ENCODE measurements at regions not wholly inside any gene's neighbourhood (a gene's known extent, or its start where the extent isn't known, plus 50 kb on each side); places are given as distances from the start of the nearest gene placed in this dataset.

- DNase-seq (ENCODE audit: low read depth), result no peak
Measured at GRCh38 chr11:19368726-19369375, 128.1 kb upstream of the E2F8 start.

DNA sequence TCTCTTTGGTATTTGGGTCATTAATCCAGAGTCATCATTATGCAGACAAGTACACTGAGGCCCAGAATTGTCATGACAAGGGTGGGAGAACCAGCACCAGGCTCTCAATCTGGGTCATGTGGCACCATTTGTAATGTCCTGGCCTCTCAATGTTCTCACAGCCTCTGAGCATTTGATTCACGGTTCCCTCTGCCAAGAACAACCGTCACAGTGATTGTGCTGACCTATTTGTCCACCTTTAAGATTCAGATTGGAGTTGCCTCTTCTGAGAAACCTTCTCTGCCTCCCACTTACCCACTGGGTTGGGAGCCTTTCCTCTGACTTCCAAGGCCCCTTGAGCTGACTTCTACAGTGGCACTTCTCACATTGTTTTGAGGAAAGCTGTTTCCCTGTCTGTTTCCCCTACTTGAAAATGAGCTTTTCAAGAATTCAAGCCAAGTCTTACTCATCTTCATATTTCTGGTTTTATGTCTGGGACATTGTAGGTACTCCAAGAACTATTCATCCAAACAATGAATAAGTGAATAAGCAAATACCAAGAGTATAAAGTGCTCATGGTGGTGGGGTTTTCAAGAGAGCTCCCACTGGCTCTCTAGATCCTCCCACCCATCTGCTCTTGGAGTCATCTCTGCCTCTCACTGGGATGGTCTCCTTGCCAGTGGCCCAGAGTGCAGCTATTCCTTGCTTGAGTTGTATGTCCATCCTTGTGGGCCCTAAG is 126.4 kb upstream of the E2F8 start:
- no peak for DNase-seq (ENCODE audit: low read depth)

GRCh38 chr11:19365743-19366410 is 125.1 kb upstream of the E2F8 start:
- no peak for DNase-seq (ENCODE audit: low read depth)

DNA sequence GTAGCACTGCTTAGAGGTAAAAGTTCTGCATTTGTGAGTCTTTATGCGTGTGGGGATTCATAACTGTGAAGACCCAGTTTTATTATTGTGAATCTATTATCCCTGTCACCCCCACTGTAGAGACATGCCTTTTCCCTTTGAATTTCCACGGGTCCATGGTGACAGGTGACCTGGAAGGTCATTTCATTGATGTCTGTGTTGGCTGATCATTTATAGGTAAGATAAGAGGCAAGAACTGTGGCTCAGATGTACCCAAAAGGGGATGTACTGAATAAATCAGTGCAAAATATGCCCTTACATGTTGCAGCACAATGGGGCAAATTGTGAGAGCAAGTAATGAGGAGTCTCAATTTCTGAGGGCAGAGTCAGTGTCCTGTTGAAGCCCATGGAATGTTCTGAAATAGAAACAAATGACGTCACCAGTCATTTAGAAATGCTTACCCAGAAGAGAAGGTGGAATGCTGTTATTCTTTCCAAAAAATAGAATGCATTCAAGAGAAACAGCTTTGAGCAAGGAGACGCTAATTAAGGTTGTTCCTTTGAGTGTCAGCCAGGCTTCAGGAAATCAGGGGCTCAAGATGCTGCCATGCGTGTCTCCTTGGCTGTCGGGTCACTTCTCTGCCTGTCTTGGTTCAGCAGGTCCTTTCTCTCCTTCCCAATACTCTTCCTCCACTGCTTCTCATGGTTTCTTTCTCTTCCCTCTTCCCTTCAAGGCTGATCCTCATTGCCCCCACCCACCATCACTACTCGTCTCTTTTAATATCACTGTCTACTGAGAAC is 118.7 kb upstream of the E2F8 start:
- DNase-seq (ENCODE audit: low read depth), result no peak

DNA sequence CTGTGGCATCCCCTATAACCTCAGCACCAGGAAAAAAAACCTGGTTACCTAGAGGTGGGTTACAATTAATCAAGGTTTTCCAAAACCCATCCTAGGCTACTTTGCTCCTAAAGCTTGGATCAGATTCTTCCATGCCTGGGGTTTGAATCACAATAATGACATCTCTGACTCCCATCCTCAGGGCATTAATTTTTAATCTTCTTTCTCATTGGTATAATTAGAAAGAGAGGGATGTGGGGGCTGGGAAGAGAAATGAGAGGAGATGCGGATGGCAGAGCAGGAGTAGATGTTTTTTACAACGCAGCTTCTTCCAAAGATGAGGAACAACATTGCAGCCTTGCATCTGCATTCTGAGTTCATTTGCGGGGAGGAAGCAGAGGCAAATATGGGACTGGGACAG is 117.2 kb upstream of the E2F8 start:
- no peak for DNase-seq (ENCODE audit: low read depth)

DNA sequence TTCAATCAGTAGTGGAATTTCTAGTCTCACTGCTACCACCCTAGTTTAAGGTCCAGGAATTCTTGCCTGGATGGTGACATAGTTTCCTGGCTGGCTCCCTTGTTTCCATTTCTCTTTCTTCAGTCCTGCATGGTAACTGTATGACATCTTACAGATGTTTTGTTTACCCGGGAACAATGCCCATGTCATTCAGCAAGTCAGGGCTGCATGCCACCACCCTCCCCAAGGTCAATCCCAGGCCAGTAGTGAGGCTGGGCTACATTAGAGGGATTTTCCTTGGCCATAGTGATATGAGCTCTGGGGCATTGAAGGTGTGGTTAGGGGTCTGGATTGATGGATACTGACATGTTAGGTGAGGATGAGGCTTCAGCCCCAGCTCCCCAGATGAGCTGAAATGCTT is 114.9 kb upstream of the E2F8 start:
- DNase-seq (ENCODE audit: low read depth), result no peak

DNA sequence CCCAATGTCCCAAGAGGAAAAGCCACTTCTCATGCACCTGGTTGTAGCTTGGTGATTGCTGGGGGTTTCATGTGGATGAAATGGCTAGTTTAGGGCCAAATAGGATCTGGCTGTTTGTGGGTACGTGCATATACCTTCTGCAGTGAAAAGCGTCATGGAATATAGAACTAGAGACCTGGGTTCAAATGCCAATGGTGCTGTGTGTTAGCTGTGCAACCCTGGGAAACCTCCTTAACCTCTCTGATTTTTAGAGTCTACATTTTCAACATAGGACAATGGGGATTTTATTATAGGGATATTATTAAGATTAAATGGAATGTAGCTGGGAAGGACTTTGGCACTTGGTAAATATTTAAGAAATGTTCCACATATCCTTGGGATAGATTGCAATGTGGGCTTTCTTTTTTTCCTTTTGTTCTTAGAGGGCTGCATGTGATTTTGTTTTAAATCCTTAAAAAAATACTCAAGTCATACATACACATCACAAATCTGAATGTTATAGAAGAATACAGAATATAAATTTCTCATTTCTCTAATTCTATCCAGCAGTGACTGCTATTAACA is 112.6 kb upstream of the E2F8 start:
- DNase-seq (ENCODE audit: low read depth), result no peak

DNA sequence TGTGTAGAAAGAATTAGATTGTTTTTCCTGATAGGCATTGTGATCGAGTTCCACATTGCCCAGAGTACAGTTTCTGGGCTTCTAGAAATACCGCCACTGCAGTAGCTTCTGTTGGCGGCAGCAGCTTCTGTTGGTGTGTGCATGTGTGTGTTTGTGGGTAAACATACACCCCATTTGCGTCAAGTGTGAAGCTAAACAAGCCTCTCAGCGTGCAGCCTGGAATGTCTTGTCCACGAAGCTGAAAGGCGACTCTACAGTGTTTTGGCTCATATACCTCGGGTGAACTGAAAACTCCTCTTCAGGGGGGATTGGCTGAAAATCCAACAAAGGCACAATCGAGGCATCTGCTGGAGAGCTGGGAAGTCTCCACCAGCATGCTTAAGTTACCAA is 112.0 kb upstream of the E2F8 start:
- DNase-seq (ENCODE audit: low read depth), result no peak

DNA sequence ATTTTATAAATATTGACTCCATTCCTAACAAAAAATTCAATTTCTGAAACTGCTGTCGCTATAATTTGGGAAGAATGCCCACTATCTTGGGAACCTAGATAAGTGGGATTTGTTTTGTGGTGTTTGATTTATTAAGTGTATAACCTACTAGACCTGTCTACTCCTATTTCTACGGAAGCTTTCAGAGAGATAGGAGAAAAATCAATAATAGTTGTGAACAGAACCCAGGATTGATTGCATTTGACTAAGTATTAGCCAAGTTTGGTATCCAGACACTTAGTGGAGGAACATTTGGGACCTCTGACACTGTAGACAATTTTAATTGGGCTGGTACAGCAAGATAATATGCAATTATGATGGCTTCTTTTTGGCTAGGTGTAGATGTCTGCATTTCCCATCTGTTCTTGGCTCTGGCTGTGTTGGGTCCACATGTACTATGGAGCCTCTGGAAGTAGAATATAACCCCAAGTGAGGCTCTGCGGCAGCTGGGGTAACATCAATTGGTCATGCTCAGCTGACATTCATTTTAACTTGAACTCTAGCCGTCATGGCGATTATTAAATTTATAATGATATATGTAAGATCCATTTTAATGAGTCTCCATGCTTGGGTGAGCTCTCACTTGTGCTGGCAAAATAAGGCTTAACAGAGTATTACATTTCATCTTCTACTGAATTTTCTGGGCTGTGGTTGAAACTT is 111.5 kb upstream of the E2F8 start:
- DNase-seq (ENCODE audit: low read depth), result no peak

DNA sequence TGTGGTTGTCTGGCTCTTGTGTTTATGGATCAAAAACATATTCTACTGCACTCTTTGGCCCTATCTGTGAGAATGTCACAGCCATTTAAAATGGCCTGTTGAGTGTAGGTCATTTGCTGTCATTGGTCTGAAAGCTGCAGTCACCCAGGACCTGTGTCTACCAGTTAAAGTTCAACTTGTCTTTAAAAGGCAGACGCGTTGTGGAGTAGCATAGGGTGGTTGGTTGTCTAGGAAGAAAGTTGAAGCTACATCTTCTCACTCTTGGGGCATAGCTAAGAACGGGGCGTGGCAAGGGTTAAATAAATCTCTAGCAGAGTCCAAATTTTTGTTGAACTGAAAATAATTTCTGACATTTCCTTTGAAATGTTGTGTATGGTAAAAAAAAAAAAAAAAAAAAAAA is 110.7 kb upstream of the E2F8 start:
- DNase-seq (ENCODE audit: low read depth), result no peak

- no peak for DNase-seq (ENCODE audit: low read depth)
Measured at GRCh38 chr11:19350160-19350559, 109.4 kb upstream of the E2F8 start.

GRCh38 chr11:19349340-19350025 is 108.7 kb upstream of the E2F8 start:
- no peak for DNase-seq (ENCODE audit: low read depth)

DNA sequence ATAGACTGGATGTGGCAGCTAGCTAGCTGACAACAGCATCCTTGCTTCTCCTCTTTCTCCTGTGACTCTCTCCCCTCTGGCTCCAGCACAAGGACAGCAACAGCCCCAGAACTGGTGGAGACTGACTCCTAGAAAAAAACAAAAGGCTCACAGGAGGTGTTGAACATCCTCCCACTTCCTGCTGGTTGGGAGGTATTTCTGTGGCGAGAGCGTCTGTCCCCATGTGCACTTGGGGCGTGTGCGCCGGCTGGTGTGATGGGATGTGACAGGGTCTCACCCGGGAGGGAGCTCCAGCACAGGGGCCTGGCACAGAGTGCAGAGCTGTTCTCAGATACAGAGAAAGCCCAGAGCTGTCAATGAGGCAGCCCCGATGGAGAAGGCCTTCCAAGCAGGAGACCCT is 107.2 kb upstream of the E2F8 start:
- no peak for DNase-seq (ENCODE audit: low read depth)

- DNase-seq (ENCODE audit: low read depth), result no peak
Measured at GRCh38 chr11:19345848-19346681, 105.3 kb upstream of the E2F8 start.

DNA sequence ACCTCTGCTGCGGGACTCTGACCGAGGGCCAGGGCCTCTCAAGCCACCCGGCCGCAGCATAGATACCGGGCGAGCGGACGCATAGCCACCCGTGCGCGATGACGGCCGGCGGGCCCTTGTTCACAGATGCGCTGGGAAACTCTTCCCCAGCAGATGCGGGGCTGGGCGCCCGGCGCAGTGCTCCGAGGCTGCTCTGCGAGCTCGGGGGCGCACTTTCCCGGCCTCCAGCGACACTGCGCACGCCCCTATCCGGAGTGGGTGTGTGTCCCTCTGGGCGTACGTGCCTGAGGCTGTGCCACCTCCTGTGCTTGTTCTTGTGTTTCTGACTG is 104.7 kb upstream of the E2F8 start:
- no peak for DNase-seq (ENCODE audit: low read depth)

DNA sequence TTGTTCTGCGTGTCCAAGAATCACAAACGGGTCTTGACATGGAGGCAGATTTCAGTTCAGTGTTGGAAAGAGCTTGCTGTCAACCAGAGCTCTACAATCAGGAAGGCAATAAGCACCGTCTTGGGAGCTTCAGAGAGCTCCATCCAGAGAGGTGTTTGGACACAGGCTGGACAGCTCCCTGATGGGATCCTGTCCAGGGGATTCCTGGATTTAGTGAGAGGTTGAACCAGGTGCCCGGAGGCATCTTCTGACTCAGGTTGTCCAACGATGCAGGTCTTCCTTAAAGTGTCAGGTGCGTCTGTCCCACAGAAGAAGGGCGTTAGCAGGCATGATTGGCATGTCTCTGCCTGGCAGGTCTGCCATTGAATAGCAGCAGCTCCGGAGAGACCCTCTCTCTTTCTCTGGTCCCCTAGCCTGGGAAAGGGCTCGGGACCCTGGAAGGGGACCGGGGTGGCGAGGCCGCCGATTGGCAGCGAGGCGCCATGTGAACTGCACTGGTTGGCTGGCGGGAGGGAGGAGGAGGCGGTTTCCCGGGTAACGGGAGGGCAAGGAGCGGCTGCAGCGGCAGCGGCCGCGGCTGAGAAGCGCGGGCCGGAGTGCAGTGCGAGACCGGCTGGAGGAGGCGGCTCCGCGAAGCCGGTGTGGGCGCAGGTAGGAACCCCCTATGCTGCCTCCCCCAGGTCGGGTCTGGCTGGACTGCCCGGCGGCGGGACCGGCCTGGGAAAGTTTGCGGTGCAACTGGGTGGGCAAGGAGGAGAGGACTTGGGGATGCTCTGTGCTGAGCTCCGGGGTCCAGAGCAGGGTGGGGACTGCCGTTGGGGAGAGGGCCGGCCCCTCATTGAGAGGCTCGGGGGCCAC is 104.1 kb upstream of the E2F8 start:
- no peak for DNase-seq (ENCODE audit: low read depth)

DNA sequence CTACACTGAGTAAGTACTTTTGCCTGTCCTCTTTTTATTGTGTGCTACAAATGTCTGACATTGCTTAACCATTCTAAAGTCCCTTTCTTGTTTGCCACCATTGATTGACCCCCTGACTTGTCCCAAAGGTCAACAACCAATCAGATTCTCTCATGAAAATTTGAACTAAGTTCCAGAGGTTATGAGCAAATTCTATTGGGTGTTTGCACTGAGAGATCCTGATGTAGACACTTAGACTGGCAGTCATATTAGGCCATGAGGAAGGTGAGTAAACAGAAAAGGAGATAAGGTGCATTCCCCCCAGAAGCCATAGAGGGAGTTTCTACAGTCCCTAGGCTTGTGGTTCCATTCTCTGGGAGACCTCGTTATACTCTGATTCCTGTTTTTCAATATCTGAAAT is 101.3 kb upstream of the E2F8 start:
- no peak for DNase-seq (ENCODE audit: low read depth)

GRCh38 chr11:19338375-19338774 is 97.6 kb upstream of the E2F8 start:
- DNase-seq (ENCODE audit: low read depth), result no peak

- no peak for DNase-seq (ENCODE audit: low read depth)
Measured at GRCh38 chr11:19337779-19338178, 97.0 kb upstream of the E2F8 start.

Measured in activated gamma-delta T cell treated with anti-CD3 and anti-CD28 coated beads, Interleukin-2, amount 50 U/mL, for 16 hours (primary cell).